ENCODE measurements at regions not wholly inside any gene's neighbourhood (a gene's known extent, or its start where the extent isn't known, plus 50 kb on each side); places are given as distances from the start of the nearest gene placed in this dataset.
"Not testable (repeated sequence)": the region's sequence is repeated elsewhere in the genome, so short reads cannot be mapped to it uniquely, and the experiment has no call there.

- no peak for DNase-seq
Observed at GRCh38 chr5:106076655-106077054, 1594.1 kb downstream of the EFNA5 start.

- no peak for DNase-seq
Observed at GRCh38 chr5:106072208-106072607, 1598.5 kb downstream of the EFNA5 start.

DNA sequence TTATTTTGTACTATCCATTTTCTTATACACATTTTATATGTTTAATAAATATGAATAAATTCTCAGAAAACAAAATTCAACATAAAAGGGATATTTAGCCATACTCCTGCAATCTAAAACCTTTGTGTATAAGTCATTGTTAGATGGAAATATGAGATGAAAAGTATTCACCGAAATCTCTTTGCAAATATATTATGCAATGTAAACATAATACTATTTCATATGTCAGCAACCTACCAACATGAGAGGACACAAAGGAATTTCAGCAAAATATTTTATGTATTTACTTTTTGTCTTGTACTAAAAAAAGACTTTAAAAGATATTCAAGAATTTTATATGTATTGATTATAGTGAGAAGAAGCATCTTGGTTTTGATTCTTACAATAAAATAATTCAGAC, 1623.4 kb downstream of the EFNA5 start:
- DNase-seq: no peak

GRCh38 chr5:106032069-106032468, 1638.7 kb downstream of the EFNA5 start:
- DNase-seq: not testable (repeated sequence)

- no peak for DNase-seq
Observed at GRCh38 chr5:106028314-106028713, 1642.4 kb downstream of the EFNA5 start.

DNA sequence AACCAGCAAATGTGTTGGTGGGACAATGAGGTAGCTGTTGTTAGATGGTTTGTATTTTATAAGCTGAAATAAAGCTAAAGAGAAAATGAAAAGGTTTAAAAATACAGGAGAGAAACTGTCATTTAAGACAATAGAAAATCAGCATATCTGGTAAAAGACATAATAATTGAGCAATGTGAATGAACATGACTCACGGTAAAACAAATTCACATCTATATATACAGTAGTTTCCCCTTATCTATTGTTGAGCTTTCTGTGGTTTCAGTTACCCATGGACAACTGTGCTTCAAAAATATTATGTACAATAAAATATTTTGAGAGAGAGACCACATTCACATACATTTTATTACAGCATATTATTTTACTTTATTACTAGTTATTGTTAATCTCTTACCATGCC, 1649.8 kb downstream of the EFNA5 start:
- DNase-seq: no peak

DNA sequence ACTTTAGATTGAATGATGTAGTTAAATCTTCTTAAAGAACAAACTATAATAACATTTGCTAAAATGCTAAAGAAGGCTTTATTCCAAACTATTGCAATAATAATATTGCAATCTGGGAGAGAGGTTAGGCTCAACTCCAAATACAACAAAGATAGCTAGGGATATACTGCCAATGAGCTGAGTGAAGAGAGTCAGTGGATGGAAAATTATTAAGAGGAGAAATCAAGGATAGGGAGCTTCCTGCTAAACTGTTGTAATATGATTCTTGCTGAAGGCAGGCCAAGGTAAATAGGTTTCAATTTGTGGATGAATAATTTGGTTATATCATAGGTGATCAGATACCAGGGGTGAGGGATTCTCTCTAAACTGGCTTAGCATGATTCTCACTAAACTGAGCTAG, 1651.5 kb downstream of the EFNA5 start:
- no peak for DNase-seq

DNA sequence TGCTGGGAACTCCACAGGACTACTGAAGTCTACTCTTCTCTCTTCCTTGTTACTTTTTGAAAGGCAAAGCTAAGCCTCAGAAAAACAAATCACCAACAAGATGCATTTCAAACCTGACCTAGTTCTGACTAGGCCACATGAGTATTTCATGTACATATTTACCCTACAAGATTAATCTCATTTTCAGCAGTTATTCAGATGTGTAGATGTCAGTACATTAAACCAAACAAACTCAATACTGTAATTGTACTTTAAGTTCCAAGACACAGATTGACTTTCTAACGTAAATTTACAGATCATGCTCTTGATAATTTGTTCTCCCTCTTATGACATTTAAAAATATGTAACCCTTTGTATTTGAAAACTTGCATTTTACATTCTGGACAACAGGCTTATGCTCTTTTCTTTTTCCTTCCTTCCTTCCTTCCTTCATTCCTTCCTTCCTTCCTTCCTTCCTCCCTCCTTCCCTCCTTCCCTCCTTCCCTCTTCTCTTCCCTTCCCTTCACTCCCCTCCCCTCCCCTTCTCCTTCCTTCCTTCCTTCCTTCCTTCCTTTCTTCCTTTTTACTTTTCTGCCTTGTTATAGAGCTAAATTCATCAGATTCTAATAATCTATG, 1653.4 kb downstream of the EFNA5 start:
- no peak for DNase-seq

GRCh38 chr5:106014262-106014661, 1656.5 kb downstream of the EFNA5 start:
- DNase-seq: no peak

- no peak for DNase-seq
Observed at GRCh38 chr5:106006242-106006641, 1664.5 kb downstream of the EFNA5 start.

DNA sequence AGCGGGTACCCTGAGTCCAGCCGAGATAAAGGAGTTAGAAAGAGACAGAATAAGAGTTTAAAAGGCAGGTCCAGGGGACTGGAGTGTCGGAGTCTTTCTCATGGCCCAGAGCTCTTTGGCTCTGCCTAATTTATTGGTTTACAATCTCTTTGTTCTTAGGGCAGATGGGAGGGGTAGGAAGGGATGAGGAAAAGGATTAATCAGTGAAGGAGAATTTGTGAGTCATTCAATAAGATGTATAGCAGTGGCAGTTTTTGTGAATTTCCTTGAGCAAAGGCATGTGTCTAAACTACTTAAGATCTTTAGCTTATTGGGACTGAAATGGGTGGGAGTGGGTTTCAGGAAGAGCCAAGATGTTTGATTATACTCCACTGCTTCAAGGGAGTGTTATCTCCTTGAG, 1671.7 kb downstream of the EFNA5 start:
- DNase-seq: not testable (repeated sequence)

DNA sequence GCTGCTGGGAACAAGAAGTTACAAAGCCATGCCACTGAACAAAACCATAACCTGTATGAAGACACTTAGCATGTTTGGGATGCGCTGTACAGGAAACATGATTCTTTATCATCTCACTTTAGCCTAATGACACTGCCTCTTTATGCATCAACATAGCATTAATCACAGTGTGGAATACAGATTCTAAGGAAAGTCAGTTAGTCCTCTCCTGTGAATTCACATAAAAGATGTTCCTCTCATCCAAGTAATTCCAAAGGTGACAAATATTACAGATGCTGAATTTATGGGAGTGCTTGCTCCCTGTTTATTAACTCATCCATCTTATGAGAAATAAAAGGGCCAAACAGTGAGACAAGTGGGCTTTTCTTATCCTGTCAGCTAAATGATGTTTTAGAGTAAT, 1677.7 kb downstream of the EFNA5 start:
- no peak for DNase-seq

DNA sequence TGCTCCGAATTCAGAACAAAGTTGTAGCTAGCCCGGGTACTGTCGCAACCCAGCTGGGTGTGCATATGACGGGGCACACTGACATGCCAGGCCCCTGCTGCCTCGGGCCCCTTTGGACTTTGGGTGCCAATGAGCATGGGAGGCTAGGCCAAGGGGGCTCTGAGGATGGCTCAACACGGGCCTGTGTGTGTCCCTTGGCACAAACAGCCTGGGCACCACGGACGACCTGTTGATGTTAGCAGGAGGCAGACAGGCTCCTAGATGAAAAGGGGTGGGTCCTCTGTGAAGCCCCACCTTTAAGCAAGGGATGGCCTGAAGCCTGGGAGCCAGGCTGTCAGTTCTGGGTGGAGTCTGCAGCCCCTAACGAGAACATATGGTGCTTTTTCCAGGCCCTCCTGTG, 1688.2 kb downstream of the EFNA5 start:
- no peak for DNase-seq

DNA sequence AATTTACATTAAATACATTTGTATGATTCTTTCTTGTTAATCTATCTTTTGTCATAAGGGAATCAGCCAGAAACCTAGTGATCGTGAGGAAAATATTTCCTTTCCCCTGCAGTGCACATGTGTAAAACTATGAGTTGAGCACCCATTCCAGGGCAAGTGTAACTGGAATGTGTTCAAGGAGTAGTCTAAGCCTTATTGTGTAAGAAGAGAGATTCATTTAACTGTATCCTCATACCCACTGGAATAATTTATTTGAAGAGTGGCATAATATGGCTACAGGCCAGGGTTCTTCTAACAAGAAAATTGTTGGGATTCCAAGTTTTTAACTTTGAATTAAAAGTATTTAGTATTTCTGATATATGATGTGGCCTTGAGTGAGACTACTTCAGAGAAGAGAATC, 1692.7 kb downstream of the EFNA5 start:
- no peak for DNase-seq

DNA sequence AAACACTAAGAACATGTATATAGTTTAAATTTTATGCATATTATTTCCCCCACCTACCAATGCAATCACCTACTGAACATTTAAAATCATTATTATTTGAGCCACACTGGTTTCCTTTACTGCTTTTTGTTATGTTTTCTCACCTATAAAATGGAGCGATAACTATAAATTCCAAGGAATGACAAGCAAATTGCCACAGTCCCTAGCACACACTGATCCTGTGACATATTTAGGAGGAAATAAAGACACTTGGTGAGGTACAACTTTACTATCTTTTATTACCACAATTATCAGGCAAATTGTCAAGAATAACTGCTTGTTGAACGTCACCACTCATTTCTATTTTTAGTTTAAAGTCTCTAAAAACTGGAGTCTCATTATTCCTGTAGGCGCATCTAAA, 1693.6 kb downstream of the EFNA5 start:
- DNase-seq: no peak

GRCh38 chr5:105970919-105971318, 1699.8 kb downstream of the EFNA5 start:
- DNase-seq: no peak

DNA sequence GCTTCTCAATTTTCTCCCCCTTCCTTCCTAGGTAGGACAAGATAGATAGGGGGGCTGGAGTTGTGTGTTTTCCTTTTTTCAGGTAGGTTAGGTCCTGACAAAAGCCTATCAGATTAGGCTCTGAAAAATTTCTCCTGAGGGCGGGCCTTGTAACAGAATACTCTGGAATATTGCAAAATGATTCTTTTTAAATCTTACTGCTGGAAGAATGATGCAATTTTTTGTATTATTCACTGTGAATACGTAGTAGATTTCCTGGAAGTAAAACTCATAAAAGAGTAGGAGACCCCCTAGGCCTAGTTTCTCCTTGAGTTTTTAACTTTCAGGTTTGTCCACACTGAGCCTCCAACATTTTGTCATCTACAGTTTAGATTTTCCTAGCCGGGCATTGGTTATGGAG, 1701.8 kb downstream of the EFNA5 start:
- no peak for DNase-seq

DNA sequence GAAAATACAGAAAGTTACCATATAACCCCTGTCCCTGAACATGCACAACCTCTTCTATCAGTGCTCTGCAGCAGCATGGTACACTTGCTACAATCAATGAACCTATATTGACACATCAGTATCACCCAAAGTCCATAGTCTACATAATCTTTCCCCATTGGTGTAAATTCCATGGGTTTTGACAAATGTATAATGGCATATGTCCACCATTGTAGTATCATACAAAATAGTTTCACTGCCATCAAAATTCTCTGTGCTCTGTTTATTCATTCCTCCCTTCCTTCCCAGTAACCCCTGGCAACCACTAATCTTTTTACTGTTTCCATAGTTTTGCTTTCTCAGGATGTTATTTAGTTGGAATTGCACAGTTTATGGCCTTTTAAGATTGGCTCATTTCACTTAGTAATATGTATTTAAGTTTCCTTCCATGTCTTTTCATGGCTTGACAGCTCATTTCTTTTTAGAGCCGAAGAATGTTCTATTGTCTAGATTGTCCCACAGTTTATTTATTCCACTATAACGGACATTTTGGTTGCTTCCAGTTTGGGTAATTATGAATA, 1707.0 kb downstream of the EFNA5 start:
- no peak for DNase-seq

DNA sequence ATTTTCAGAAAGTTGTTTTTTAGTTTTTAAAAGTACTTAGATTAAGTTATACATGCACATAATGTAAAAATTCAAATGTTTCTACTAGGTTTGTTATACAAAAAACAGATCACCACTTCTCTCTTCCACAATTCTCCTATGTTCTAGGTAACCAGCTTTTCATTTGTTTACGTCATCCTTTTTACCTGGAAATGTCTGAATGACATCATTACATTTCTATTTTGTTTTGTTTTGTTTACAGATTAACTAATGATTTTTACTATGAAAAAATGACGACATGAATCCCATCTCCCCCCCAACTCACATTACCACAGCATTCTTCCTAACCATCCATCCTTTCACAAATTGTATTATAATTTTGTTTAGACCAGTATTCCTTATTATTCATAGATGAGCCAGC, 1709.2 kb downstream of the EFNA5 start:
- DNase-seq: no peak

DNA sequence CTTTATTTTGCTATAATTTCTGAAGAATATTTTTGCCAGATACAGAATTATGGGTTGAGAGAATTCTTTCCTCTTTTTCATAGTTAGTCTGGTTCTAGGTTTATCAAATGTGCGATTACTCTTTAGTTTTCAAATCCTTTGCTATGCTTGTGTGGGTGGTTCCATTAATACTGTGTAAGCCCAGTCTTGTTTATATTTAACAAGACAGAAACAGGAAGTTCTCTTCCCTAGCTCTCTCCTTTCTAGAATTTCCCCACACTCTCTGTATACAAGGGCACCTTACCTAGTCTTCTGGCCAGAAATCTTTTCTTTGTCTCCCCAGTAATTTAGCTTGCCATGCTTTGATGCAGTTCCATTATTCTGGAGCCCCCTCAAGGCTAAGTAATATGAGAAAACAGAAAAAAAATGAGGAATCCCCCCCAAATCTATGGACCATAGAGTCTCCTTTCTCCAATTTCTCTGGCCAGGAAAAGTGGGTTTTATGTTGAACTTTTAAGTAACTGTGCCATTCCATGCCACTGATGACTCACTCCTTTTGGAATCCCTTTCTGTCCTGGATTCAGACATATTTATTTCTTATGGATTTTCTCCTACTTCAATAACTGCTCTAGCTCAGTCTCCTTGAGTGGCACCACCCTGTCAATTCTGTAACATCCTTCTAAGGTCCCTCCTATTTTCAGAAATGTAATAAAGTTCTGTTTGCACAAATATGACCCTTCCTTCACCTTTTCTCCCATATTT, 1714.1 kb downstream of the EFNA5 start:
- no peak for DNase-seq

GRCh38 chr5:105954341-105954740, 1716.4 kb downstream of the EFNA5 start:
- DNase-seq: no peak

DNA sequence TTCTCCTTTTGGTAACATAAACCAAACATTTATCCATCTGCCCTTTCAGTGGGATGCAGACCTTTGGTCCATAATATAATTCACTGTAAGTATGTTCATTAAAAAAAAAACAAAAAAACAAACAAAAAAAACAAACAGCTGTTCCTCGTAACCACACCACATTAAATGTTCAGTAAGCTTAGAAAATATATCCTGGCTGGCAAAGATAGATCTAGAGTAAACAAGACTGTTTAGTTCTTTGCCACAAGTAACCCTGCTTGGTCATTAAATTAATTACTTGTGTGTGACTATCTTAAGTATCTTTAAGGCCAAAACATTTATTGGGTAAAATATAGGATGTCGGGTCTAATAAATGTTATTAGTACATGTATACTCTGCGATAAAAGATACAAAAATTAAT, 1717.1 kb downstream of the EFNA5 start:
- DNase-seq: no peak

- no peak for DNase-seq
Observed at GRCh38 chr5:105952875-105953274, 1717.9 kb downstream of the EFNA5 start.

- DNase-seq: no peak
Observed at GRCh38 chr5:105947461-105947860, 1723.3 kb downstream of the EFNA5 start.

Measured in CD4-positive, alpha-beta T cell treated with Interleukin-6 for 4 hours (primary cell).